B cell (primary cell): ENCODE measurements at regions not wholly inside any gene's neighbourhood (a gene's known extent, or its start where the extent isn't known, plus 50 kb on each side); places are given as distances from the start of the nearest gene placed in this dataset.

Experiments
- CTCF ChIP-seq: fragments of 200-600 bp; IDR thresholded peaks from one replicate; pipeline ENCODE4 v1.8.0; 2022; ENCODE audit warnings: antibody characterized with exemption, mild to moderate bottlenecking
- EZH2 ChIP-seq: IDR thresholded peaks from 2 replicates; pipeline ENCODE4 v1.6.1; 2012; ENCODE audit warnings: borderline replicate concordance, low read depth, mild to moderate bottlenecking, moderate library complexity, low read length; ENCODE audit not compliant: insufficient read depth, poor library complexity, severe bottlenecking

GRCh38 chr12:11980115-11980514 is 90.6 kb upstream of the BCL2L14 start:
- TF ChIP-seq CTCF (no peak), EZH2 (no peak)
